DND-41 (cell line): ENCODE measurements at regions not wholly inside any gene's neighbourhood (a gene's known extent, or its start where the extent isn't known, plus 50 kb on each side); places are given as distances from the start of the nearest gene placed in this dataset.

Experiments used
- EZH2 ChIP-seq: IDR thresholded peaks from 3 replicates; pipeline ENCODE4 v1.6.1; 2012; ENCODE audit warnings: borderline replicate concordance, low read depth, mild to moderate bottlenecking, moderate library complexity, low read length, inconsistent platforms; ENCODE audit not compliant: severe bottlenecking
- TF ChIP-seq, protein P1 (sequence below): IDR thresholded peaks from 2 replicates; pipeline ENCODE4 v1.5.1; 2012; ENCODE audit warnings: borderline replicate concordance, low read length, moderate library complexity, mild to moderate bottlenecking; ENCODE audit not compliant: poor library complexity, severe bottlenecking; ENCODE audit errors: extremely low read depth

DNA sequence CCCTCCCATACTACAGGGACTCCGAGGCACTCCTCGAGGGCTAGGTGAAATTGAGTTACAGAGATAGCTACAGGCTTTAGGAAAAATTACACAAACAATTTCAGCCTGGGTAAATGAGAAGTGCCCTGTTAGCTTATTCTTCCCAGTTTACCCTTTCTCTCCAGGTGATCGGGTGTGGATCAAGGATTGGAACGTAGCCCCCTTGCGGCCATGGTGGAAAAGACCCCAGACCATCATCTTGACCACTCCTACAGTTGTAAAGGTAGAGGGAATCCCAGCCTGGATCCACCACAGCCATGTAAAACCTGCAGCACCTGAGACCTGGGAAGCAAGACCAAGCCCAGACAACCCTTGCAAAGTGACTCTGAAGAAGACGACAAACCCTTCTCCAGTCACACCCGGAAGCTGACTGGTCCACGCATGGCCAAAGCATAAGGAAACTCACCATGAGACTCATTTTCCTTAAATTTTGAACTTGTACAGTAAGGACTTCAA, 600.6 kb downstream of the UQCRFS1 start:
- TF ChIP-seq, protein P1, sequence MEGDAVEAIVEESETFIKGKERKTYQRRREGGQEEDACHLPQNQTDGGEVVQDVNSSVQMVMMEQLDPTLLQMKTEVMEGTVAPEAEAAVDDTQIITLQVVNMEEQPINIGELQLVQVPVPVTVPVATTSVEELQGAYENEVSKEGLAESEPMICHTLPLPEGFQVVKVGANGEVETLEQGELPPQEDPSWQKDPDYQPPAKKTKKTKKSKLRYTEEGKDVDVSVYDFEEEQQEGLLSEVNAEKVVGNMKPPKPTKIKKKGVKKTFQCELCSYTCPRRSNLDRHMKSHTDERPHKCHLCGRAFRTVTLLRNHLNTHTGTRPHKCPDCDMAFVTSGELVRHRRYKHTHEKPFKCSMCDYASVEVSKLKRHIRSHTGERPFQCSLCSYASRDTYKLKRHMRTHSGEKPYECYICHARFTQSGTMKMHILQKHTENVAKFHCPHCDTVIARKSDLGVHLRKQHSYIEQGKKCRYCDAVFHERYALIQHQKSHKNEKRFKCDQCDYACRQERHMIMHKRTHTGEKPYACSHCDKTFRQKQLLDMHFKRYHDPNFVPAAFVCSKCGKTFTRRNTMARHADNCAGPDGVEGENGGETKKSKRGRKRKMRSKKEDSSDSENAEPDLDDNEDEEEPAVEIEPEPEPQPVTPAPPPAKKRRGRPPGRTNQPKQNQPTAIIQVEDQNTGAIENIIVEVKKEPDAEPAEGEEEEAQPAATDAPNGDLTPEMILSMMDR = no peak
- TF ChIP-seq EZH2 = no peak
